NCI-H146 treated with DMSO at 0.1 percent for 48 hours (cell line): ENCODE measurements at regions not wholly inside any gene's neighbourhood (a gene's known extent, or its start where the extent isn't known, plus 50 kb on each side); places are given as distances from the start of the nearest gene placed in this dataset.
"Not testable (repeated sequence)": the region's sequence is repeated elsewhere in the genome, so short reads cannot be mapped to it uniquely, and the experiment has no call there.

Experiments used
- DNase-seq: peaks from one replicate; lab custom pipeline; 2025; ENCODE audit not compliant: unreplicated experiment; lab: John Stamatoyannopoulos, UW

DNA sequence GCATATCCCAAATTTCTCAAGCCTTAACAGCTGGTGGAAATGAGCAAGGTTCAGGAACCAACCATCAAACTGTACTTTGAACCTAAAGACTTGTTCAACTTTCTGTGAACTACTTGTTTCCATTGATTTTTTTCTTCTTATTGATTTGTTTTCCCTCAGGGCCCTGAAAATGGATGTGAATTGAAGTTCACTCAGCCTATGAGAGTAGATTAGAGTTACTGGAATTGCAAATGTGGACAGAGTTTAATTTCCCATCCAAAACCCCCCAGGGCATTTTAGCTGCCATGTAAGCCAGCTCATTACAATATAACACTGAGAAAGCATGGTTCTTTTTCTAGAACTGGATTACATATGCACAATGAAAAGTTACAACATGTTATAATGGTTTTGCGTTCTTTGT lies 1105.7 kb downstream of the REEP3 start:
- no peak for DNase-seq

DNA sequence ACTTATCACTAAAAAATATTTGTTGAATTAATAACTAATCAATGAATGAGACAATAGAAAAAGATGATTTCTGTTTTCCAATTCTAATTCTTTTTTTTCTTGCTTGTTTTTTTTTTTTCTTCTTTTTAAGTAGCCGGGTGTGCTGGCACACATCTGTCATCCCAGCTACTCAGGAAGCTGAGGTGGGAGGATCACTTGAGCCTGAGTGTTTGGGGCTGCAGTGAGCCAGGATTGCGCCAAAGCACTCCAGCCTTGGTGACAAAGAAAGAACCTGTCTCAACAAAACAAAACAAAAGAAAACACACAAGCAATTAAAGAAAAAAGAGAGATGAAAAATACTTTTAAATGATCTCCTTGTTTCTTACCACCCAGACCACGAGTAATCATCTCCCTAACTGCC lies 1109.3 kb downstream of the REEP3 start:
- DNase-seq: no peak

DNA sequence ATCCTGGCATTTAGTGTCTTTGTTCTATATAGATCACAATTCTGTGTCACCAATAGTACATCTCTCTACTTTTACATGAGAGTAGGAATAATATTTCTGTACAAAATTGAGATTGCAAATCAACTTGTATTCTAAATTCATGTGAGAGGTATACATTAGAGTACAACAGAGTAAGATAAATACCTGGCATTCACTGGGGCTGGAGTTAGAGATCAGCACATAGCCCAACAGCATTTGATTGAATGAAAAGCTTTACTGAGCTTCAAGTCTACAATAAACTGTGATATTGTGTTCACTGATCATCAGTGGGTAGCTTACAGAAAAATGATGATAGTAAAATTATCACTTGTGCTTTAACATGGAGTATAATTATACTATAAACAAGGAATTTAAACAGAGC lies 1114.7 kb downstream of the REEP3 start:
- DNase-seq: no peak

DNA sequence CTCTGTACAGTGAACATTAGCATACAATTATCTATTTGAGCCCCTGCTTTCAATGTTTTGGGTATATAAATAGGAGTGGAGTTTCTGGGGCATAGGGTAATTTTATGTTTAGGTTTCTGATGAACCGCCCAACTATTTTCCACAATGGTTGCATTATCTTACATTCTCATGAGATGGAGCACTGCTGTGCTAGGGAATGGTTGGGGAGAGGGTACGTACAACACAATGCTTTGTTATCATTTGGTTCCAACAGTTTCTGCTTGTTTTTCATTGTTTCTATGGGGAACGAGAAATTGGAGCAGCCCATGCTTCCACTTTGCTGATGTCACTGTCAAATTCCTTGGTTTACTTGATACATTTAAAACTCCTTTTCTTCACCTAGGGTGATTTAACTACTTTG lies 1115.3 kb downstream of the REEP3 start:
- DNase-seq: no peak

DNA sequence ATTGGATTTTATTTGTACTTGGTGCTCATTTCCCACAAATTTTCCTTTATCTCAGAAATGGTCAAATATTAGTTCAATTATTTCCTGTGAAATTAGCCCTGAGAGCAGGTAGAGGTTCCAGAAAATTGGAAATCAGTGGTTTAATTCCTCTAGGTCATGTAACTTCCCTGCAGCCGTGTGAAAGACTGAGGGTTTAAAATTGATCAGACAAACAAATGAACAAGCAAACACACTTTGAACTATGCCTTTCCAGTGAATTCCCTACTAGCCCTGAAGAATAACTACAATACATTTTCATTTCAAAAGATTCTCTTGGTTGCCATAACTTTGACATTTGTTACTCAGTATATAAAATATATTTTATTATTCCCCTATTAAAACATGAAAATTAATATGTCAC lies 1116.7 kb downstream of the REEP3 start:
- DNase-seq: no peak

DNA sequence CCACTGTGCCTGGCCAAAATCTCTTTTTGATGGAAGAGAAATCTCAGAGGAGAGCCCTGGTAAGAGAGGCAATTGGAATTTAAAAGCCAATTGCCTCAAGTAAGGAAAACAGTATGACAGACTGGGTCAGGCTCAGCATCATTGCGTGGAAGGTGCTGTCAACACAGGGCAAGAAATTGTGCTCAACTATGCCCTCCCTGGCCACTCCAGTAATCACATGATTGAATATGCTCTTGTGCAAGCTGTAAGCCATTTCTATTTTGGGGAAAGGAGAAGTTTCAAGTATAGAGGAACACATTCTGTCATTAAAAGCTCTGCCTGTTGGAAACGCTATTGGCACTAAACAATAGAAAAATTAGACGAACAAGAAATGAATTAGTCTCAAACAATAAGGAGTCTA lies 1127.7 kb downstream of the REEP3 start:
- no peak for DNase-seq

DNA sequence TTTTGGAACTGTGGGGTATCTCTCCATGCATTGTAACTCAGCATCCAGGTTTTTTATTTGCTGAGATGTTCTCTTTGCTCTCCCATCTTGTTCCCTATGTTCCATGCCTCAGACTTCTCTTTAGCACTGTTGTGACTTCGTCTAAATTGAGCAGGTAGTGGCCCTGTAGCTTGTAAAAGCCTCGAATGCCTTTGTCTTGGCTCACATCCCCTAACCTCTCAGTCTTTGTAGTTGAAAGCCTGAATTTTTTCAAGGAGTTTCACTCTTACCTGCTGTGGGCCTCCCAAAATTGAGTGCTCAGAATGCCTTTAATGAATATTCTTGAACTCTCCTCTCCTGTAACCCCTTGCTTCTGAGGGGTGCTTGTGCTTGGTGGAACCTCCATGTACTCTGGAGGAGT lies 1137.3 kb downstream of the REEP3 start:
- no peak for DNase-seq

DNA sequence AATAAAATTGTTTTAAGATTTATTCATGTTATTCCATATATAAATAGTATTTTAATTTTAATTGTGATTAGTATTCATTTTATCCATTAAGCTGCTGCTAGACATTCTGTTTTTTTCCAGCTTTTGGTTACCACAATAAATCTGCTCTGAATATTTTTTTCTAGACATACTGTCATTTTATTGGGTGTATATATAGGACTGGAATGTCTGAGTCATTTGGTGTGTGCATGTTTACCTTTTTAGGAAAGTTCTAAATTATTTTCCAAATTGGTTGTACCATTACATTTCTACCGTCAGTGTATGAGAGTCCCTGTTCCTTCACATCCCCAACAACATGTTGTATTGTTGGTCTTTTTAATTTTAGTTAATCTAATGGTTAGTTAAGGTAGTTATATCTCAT lies 1138.1 kb downstream of the REEP3 start:
- no peak for DNase-seq

DNA sequence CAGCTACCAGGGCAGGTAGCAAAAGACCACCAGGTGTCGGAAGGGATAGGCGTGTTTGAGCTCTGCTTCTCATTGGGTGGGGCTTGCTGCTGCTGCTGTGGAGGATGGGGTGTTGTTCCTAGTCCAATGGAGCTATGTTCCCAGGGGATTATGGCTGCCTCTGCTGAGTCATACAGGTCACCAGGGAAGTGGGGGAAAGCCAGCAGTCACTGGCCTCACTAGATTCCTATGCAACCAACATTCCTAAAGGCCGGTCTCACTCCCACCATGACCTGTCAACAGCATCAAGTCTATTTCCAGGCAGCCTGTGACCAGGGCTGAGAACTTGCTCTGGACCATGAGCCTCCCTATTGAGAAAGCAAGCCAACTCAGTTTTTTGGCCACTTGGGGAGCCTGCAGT lies 1160.8 kb downstream of the REEP3 start:
- DNase-seq: no peak

DNA sequence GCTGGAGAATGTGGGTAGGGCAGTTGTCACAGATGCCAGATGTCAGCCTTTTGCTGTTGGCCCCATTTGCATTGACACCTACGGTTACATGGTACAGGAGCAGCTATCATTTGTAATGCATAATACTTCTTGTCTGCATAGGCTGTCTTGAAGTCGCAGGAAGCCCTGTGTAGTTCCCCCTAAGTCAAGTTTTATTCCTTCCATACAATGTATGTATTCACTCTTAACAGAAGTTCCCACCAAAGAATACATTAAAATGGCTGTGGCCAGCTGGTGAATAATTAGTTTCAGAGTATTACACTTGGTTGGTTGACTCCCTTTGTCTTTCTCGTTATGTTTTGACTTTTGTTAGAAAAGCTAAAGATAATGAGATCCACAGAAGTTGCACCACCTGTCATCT lies 1169.0 kb downstream of the REEP3 start:
- DNase-seq: no peak

DNA sequence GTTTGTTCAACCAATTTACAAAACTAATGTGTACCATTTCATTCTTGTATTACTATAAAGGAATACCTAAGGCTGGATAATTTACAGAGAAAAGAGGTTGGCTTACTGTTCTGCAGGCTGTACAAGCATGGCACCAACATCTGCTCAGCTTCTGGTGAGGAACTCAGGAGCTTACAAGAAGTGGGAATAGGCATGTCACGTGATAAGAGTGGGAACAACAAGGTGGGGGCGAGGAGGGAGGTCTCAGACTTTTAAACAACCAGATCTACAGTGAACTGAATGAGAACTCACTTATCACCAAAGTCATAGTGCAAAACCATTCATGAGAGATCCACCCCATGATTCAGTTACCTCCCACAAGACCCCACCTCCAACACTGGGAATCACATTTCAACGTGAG lies 1178.0 kb downstream of the REEP3 start:
- DNase-seq: no peak

DNA sequence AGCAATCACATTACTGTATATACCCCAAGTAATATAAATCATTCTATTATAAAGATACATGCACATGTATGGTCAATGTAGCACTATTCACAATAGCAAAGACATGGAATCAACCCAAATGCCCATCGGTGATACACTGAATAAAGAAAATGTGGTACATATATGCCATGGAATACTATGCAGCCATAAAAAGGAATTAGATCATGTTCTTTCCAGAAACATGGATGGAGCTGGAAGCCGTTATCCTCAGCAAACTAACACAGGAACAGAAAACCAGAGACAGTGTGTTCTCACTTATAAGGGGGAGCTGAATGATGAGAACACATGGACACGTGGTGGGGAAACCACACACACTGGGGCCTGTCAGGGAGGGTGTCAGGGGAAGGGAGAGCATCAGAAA lies 1180.9 kb downstream of the REEP3 start:
- DNase-seq: not testable (repeated sequence)

DNA sequence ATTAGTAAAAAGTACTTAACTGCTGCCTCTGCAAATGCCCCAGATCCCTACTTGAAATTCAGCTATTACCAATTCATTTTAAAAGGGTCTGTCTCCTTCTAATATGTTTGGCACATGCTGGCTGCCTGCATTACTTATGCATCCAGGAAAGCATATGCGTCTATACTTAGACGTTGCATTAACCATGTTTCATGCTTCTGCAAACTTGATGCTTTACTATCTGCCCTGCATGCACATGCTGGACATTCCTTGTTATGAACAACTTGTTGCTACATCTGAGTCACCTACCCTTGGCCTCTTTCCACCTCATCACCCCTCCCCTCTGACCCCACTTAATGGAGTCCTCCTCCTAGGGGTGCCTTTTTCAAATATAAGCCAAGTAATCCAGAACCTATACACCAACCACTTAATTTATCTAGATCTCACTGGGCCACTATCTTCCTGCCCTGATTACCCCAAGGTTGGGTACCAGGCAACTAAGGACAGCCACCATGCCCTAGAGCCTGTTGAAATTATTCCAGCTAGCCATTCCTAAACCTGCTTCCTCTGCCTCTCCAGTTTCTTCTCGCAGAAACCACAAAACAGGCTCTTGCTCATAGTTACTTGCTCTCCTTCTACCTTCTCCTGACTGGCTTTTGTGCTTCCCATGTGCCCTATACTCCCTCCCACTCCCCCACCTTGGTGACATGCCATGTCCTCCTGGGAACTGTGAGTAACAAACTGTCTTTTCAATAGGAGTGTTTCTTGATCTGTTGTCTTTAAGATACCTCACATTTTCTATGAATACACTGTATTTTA lies 1187.9 kb downstream of the REEP3 start:
- DNase-seq: no peak

DNA sequence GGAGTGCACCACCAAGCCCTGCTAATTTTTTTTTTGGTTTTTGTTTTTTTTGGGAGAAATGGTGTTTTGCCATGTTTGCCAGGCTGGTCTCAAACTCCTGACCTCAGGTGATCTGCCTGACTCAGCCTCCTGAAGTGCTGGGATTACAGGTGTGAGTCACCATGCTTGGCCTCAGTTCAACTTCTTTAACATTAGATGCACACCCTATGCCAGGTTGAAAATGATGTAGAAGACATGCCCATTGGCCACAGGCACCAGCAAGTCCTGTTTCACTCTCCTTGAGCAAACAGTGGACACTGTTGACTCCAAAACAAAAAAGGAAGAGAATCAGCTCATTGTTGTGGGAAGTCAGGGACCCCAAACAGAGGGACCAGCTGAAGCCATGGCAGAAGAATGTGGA lies 1205.3 kb downstream of the REEP3 start:
- no peak for DNase-seq

DNA sequence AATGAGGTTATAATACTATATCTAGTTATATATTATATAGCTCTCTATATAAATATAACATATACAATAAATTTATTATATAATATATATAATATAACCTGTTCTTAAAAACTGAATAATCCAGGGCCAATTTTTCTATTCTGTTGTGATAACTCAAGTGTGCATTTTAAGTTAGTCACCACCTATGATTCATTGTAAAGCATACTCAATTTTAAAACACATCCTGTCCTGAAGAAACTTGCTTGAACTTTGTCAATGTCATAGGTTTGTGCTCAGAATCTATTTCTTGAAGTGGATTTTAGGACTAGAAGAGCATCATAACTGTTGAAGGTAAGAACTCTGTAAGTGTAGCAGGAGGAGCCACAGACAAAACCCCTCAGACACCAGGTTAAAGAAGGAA lies 1209.8 kb downstream of the REEP3 start:
- DNase-seq: no peak

DNA sequence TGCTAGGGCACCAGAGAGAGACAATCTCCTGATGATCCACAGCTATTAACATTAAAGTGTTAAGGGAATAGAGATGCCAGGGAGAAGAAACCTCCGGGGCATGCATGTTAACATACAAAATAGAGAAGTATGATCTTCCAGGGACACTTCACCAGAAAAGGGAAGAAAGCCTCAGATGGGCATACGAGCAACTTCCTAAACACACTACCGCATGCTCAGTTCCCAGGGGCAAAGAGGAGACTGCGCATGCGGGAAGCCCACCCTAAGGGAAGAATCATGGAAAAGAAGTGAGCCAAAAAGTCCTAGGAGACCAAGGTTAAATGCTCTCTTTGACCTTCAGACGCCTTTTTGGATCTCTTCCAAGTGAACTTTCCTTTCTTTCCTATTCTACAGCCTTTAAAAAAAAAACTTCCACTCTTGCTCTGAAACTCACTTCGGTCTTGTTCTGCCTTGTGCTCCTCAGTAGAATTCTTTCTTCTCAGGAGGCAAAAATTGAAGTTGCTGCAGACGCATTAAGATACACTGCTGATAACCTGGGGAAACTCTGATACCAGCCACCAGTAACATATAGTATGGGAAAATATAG lies 1211.3 kb downstream of the REEP3 start:
- DNase-seq: no peak

DNA sequence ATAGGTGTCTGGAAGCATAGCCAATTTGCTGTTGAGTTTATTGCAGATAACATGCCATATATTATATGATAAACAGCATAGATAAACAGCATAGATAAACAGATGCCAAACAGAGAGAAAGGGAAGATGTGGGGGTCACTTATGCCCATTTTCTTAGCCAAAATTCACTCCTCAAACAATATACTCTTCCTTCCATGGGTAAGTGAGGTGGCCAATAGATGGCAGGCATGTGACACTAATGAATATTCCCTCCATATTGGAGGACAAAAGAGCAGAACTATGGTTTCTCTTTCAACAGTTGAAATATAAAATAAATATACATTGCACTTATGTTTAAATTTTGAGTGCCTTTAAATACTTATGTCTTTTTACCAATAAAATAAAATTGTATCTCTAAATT lies 1212.8 kb downstream of the REEP3 start:
- DNase-seq: no peak

DNA sequence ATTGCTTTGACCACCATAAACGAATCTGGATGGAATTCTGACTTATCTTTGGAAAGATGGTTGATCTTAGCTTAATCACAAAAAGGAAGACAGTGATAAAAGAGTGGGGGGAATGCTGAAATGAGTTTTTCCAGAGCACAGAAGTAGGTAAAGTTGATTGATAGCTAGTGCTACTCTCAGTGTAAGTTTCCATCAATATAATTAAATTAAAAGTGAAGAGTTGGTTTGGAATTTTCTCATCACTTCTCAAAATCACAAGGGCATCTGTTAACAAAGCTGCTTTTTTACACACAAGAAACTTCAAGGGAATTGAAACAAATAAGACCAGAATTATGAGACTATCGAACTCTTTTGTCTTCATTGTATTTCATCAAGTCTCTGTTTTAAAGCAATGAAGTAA lies 1217.3 kb downstream of the REEP3 start:
- no peak for DNase-seq

DNA sequence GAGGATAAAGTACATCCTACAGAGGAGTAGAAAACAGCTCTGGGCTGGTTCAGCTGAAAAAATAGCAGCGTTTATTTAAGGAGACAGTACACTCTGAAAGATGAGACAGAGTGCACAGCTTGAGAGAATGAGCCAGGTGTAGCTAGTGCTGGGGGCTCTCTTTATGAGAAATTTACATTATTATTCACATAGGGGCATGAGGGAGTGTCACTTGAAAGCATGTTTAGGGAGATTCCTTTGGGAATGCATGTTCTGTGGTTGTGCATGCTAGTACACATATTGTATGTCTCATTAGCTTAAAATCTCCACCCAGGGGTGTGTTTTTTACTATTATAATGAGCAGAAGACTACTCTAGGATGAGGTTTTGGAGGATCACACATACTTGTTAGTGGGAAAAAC lies 1224.4 kb downstream of the REEP3 start:
- DNase-seq: no peak

DNA sequence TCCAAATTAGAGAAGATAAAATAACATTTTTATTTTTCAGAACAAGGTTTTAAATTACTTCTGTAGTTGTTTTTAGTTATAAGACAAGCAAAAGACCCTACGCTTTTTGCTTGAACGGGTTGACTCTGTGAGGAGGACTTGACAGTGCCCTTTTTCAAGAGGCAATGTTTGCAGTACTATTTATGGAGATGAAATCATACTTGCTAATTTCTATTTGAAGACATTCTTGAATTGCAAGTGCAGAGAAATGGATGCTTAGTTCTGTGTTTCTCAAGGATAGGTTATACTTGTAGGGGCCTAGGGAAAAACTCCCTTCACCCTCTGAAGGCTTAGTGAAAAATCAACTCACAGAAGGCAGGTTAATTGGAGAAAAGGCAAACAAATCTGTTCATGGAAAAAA lies 1229.5 kb downstream of the REEP3 start:
- DNase-seq: no peak

DNA sequence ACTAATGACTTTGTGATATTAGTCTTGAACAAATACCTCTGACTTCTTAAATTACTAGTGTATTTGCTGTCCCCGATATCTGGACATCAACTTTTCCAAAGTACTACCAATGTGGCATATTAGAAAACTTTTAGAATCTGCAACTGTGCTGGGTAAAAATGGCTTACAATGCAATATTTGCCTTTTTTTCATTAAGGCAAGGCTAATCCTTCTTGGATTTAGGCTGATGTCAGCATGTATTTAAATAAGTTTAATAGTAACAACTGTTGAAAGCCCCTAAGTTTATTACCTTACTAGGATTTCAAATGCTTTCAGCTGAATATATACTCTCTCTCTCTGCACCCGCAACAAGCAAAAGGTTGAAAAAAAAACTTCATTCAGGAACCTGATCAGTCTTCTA lies 1232.3 kb downstream of the REEP3 start:
- no peak for DNase-seq

DNA sequence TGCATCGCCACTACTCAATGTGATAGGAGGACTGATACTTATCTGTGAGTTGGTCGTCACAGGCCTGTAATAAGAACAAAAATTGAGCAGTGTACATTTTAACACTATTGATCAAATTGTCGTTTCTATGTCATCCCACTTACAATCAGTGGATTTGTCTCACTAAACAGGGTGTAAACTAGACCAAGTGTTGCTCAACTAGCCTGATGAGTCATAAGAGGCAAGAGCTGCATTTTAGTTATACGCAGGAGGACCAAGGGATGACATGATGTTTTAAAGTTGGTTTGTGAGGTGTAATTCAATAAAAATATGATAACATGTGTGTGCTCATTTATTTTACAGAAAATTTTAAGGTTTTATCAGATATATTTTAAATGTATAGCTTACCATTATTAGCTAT lies 1239.2 kb downstream of the REEP3 start:
- no peak for DNase-seq

DNA sequence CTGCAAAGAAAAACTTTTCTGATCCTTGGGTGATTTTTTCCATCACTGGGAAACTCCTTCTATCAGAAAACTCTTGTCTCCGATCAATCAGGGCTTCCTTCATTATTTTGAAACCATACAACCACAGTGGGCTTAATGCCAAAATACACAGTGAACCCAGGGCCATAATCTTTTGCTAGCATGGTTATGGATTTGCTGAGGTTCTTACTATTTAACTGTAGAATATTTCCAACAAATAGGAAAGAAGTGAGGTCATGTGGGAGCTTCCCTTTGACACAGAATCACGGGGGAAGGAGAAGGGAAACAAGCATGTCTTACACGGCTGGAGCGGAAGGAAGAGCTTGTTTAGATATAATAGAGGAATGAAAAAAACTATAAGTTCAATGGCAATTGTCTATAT lies 1241.7 kb downstream of the REEP3 start:
- DNase-seq: no peak
